ENCODE measurements at regions not wholly inside any gene's neighbourhood (a gene's known extent, or its start where the extent isn't known, plus 50 kb on each side); places are given as distances from the start of the nearest gene placed in this dataset.

DNA sequence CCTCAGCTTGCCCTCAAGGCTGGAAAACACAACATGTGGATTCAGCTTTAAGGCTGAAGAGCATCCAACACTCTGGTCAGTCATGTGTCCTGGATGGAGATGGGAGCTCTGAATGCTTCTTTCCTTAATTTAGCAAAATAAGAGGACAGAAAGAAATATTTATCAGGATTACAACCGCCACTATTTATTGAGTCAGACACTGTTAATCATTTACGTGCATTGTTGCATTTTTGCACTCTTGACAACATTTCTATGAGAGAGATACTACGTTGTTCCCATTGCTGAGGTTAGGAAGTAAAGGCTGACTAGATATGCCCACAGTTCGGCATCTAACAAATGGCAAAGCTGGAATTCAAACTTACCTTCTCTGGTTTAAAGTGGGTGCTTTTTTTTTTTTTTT lies 101.8 kb upstream of the KMT2C start:
- TF ChIP-seq POLR2A (IDR thresholded peaks at IDR 0.05; ENCODE audit: extremely low read depth, insufficient read length) (no peak), CTCF (IDR thresholded peaks at IDR 0.05; ENCODE audit: low read depth, low read length) (no peak), MAX (IDR thresholded peaks at IDR 0.05; ENCODE audit: low read depth, low read length) (no peak)
- no peak for DNase-seq (ENCODE audit: low read depth)
- no peak overlapping the region for H3K4me3 ChIP-seq (ENCODE audit: low read depth, low read length)

DNA sequence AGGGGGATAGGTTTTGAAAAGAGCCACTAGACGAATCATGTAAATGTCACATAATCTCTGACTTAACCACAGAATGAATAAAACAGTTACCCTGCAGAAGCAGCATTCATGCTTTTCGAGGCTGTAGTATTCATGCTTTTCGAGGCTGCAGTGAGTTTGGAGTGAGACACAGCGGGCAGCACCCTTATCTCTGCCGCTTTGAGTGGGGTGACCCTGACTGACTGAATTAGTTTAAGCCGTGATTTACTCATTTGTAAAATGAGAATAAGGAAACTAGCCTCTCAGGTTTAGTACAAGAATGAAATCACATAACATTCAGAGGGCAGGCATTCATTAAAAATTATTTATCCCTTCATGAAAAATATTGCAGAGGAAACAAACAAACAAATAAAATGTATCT lies 92.8 kb upstream of the KMT2C start:
- TF ChIP-seq POLR2A (IDR thresholded peaks at IDR 0.05; ENCODE audit: extremely low read depth, insufficient read length) (no peak), MAX (IDR thresholded peaks at IDR 0.05; ENCODE audit: low read depth, low read length) (no peak), CTCF (IDR thresholded peaks at IDR 0.05; ENCODE audit: low read depth, low read length) (no peak), MYC (IDR thresholded peaks at IDR 0.05; ENCODE audit: low read depth, low read length) (no peak)
- no peak for DNase-seq (ENCODE audit: low read depth)
- H3K4me3 ChIP-seq (ENCODE audit: low read depth, low read length), result no peak overlapping the region

- TF ChIP-seq MAX (IDR thresholded peaks at IDR 0.05; ENCODE audit: low read depth, low read length) (no peak), POLR2A (IDR thresholded peaks at IDR 0.05; ENCODE audit: extremely low read depth, insufficient read length) (no peak), CTCF (IDR thresholded peaks at IDR 0.05; ENCODE audit: low read depth, low read length) (no peak), MYC (IDR thresholded peaks at IDR 0.05; ENCODE audit: low read depth, low read length) (no peak)
- H3K4me3 ChIP-seq (ENCODE audit: low read depth, low read length), result no peak overlapping the region
- DNase-seq (ENCODE audit: low read depth), result no peak
These were observed 91.8 kb upstream of the KMT2C start for GRCh38 chr7:152527610-152528032.

DNA sequence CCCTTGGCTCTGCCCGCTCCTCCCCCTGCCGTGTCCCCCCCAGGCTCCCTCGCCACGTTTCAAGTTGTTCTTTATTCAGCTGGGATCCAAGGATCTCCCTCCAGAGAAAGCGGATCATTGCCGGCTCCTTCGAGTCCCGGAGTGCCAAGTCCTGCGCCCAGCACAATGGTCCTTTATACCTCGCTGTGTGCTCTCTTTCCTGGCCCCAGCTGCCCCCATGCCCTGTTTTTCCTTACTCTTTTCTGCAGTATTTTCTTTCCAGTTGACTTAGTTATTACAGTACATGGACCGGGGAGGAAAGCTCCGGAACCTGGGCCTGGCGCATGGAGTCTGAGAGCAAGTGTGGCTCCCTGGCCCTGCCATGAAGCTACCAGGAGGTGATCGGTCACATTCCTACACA lies 88.1 kb upstream of the KMT2C start:
- DNase-seq (ENCODE audit: low read depth), result no peak
- no peak overlapping the region for H3K4me3 ChIP-seq (ENCODE audit: low read depth, low read length)
- TF ChIP-seq MAX (IDR thresholded peaks at IDR 0.05; ENCODE audit: low read depth, low read length) (no peak), CTCF (IDR thresholded peaks at IDR 0.05; ENCODE audit: low read depth, low read length) (no peak), MYC (IDR thresholded peaks at IDR 0.05; ENCODE audit: low read depth, low read length) (no peak), POLR2A (IDR thresholded peaks at IDR 0.05; ENCODE audit: extremely low read depth, insufficient read length) (no peak)

DNA sequence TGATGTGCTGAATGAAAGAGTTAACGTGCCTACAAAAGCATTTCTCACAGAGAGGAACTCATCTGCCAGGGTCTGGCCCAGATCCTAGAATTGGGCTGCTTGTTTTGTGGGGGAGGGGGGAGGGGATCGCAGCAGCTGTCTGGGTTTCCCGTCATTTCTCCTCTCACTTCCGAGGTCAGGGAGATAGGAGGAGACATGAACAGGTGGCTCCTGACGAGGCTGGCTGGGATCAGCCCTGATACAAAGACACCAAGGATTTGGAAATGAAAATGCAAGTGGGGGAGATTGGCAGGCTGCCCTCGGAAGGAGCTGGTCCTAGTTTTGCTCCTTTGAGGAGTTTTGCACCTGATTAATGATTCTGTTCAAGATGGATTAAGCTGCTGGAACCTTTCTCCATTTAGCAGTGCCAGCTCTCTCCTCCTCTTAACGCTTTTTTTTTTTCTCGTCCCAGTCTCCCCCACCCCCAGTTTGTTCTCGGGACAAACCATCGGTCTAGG lies 86.8 kb upstream of the KMT2C start:
- no peak for TF ChIP-seq MYC (IDR thresholded peaks at IDR 0.05; ENCODE audit: low read depth, low read length)
- TF ChIP-seq MAX (IDR thresholded peaks at IDR 0.05; ENCODE audit: low read depth, low read length), result no peak
- no peak for TF ChIP-seq CTCF (IDR thresholded peaks at IDR 0.05; ENCODE audit: low read depth, low read length)
- TF ChIP-seq POLR2A (IDR thresholded peaks at IDR 0.05; ENCODE audit: extremely low read depth, insufficient read length), result no peak
- no peak overlapping the region for H3K4me3 ChIP-seq (ENCODE audit: low read depth, low read length)
- no peak for DNase-seq (ENCODE audit: low read depth)
